IPS DF 4.7 (cell line): ENCODE measurements at regions not wholly inside any gene's neighbourhood (a gene's known extent, or its start where the extent isn't known, plus 50 kb on each side); places are given as distances from the start of the nearest gene placed in this dataset.
"Not testable (repeated sequence)": the region's sequence is repeated elsewhere in the genome, so short reads cannot be mapped to it uniquely, and the experiment has no call there.

Source experiments
- DNase-seq: peaks from one replicate; pipeline ENCODE4 v3.0.0-alpha.2; 2013; ENCODE audit warnings: low spot score; ENCODE audit errors: extremely low read depth

DNA sequence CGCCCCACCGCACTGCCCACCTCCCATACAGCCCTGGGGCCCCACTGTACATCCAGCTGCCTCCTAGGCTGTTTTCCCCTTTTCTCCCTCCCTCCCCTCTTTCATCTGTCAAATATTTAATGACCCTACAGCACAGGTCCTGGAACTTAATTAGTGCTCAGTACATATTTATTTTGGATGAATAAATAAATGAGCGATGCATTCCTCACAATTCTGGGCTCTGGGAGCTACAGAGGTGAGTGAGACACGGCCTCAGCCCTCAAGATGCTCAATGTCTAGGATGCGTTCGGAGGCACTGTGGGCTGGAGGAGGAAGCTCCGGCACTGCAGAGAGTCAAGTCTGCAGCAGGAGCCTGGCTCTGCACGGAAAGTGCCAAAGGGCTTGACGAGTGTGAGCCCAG, 175.0 kb downstream of the FAM43A start:
- DNase-seq: no peak

DNA sequence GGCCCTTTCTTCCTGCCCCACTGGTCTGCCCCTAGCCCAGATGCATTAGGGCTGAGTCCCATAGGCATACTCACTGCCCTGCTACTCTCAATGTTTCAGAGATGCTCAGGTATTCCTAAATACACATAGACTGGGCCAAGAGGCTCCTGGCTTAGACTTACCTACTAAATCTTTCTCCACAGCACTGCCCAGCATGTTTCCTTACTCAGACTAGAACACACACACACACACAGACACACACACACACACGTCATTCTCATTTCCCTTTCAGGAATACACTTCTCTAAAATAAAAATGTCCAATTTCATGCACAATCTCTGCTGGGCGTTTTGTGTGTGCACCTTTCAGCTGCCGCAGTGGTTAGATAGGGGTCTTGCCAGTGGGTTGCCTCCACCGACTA, 175.7 kb downstream of the FAM43A start:
- no peak for DNase-seq

DNA sequence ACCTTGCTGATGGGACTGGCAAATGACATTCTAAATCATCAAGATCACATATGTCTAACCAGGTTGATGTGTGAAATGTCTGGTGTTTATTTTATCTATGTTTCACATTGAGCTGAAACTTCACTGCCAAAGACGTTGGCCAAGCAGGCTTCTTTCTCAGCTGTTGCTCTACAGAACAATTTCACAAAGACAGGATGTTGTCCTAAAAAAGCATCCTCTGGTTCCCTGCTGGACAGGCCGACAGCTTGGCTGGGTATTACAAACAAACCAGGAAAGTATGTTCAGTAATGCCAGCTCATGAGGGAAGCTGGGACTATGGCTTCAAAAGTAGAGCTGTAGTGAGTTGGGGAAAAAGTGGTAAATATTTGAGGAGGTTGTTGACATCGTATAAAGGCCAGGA, 179.4 kb downstream of the FAM43A start:
- no peak for DNase-seq

DNA sequence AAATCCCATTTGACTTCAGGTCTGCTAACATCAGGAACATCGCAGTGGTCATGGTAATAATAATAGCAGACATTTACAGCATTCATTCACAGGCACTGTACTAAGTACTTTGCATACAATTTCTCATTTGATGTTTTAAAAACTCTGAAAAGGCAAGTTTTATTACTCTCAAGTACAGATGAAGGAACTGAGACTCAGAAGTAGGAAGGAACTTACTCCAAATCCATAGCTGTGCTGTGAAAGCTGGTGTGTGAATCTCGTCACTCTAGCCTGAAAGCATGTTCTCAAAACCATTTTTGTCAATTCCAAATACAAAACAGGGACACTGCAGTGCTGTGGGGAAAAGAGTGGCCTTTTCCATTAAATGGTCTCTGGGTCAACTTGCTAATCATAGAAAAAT, 179.9 kb downstream of the FAM43A start:
- DNase-seq: no peak

DNA sequence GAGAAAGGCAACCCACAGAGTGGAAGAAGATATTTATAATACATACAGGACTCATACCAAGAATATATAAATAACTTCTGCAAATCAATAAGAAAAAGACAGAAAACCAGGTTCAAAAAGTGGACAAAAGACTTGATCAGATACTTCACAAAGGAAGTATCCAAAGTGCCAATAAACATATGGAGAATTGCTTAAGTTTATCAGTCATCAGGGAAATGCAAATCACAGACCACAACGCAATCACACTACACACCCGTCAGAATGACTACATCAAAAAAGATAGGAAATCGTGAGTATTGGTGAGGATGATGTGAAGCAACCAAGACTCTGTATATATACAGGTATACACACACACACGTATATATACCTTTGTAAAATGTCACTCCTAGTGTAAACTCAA, 180.6 kb downstream of the FAM43A start:
- no peak for DNase-seq

DNA sequence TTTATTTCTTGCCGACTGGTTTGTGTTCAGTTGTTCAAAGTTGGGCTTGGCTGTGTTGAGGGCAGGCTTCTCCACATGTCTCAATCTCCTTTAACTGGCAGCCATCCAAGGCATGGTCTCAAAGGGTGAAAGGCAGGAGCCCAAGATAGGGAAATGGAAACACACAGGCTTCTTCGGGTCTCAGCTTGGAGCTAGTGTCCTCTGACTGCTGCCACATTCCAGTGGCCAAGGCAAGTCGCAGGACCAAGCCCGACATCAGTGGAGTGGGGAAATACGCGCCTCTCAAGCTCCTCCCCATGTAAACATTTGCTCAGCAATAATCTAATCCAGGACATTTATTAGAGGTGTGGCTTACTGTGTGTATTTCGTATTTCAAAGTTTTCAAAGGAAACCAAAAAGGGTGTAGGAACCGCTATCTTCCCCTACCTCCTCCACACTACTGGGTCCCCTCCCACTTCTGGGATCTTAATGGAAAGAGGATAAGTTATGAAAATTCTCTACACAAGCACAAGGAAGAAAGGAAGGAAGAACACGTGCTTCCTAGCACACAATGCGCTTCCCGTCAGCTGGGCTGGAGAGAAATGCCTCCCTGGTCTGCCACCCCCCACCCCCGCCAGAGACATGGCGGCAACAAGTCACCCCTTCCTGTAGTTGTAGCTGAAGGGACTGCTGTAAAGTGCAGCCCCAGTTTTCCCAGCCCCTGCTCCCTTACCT, 181.7 kb downstream of the FAM43A start:
- DNase-seq: no peak

DNA sequence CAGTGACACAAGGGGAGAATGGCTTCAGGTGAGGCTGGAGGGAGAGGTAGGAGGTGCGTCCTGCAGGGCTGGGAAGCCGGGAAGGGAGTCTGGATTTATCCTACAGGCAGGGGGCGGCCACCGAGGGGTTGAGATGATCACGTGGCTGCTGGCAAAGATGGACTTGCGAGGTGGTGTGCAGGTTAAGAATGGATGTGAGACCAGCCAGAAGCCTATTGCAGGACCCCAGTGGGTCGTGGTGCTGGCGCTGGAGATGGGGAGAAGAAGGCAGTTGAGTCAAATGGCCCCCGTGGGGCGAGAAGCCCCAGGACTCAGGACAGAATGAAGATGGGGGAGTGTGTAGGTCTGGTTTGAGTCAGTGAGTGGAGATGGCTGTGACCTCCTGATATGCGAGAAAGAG, 183.1 kb downstream of the FAM43A start:
- DNase-seq: no peak

DNA sequence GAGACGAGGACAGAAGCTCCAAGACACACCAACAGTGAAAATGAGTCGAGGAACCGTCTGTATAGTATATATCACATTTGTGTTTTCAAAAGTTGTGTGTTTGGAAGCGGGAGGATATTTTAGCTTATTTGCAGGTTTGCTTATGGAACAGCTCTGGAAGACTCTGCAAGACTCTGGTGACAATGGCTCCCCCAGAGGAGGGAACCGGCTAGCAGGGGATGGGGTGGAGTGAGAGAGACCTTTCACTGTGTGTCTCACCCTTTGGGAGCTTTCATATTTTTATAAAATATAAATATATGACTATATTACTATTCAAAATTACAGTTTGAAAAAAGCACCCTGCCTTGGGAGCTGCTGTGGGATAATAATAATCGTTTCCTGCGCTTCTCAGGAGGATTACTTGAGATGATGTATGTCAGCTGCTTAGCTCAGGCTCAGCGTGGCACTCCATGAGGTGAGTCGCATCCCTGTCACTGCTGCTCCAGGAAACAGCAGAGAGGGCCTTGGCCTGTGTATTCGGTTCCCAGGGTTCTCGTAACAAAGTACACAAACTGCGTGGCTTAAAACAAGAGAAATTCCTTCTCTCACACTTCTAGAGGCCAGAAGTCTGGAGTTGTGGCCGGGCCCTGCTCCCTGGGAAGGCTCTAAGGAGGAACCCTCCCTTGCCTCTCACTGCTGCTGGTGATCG, 183.9 kb downstream of the FAM43A start:
- no peak for DNase-seq

DNA sequence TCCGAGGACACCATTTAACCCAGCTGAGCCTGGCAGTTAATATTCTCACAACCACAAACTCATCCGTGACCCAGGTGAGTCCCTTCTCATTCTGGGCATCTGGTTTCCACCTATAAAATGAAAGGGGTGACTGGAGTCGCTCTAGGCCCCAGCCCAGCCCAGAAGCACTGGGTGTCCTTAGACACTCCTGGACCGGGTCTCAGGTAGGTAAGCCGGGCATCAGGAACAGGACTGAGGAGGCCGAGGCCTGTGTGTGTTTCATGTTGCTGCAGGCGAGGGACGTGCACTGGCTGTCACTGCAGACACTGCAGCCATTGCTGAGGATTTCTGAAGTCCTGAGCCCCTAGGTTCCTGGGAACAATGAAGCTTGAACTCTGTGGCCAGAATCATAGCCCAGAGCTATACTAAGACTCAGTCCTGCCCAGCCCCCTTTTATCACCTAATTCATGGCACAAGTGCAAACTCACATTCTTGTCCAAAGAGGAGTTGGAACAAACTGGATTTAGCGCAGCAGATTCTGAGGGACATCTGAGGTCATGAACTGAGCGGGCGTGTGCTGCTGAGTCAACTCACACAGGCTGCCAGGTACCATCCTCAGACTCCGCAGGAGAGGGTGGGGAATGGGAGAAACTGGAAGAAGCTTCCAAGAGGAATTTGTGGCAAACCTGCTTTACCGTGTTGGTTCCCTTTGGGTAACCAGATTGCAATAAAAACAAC, 184.9 kb downstream of the FAM43A start:
- DNase-seq: no peak

DNA sequence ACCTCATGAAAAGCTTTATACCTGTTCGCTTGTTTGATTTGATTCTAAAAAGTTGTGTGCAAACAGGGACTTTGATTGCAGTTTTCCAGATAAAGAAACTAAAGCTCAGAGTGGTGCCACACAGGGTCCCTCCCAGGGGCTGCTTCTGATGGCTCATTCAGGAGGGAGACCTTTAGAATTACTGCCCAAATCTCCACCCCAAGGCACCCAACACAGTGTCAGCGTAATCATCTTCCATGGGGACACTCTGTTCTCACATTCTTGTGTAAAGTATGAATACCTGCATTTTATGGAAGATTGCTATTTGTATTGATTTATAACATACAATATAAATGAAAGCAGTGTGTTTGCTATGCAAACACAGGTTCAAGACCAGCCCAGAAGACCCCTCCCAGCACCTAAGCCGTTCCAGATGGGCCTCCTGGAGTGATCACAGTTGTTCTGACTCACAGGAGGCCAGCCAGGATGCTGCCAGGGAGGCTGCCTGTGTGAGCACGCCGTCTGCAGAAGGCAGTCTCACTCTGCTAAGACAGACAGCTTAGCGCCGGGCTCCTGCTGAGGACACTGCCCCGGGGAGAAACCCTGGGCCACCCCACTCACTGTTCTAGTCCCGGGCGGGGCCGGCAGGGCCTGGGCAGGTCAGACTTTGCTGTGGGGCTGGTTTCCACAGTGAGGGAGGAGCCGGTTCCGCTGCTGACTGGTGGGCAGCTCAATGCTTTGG, 185.6 kb downstream of the FAM43A start:
- no peak for DNase-seq

DNA sequence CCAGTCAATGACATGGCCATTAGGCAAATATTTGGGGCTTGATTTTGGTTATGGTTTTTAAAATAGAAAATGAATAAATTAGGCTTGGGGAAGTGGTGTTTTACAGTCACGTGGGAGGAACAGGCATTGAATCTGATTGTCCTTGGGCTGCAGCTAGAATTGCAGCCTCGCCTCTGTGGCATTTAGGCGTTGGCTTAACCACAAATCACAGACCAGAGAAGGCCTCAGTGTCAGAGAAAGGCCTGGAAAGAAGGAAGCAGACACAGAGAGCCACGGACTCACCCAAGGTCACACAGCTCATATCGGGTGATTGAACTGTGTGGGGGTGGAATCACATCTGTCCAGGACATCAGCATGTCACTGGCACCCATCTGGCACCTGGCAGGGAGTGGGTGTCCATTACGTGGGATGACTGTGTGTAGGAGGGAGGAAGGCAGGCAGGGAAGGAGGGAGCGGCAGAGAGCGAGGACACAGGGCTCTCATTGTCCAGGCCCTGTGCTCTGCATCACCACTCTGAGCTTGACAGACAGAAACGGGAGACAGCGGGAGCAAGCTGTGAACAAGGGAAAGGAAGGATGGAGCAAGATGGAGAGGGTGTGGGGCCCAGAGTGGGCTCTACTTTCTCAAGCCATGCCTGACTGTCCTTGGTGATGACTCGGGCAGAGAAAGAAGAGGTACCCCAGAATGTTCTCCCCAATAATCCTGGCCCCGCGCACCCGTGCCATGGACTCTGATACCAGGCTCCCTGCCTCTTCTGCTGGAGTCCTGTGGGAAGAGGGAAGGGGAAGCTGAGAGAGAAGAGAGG, 186.4 kb downstream of the FAM43A start:
- DNase-seq: no peak

DNA sequence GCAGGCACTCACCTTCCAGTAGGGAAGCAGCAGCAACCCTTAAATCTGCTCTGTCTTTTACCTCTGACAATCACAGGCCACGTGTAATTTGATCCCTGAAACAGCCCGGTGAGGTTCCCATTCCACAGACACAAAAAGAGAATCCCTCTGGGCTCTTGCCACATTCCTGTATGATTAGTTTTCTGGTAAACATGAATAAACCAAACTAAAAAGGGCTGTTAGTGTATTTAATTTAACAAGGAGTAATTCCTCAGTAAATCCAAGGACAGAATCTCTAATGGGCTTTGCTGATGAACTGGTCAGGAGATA, 186.9 kb downstream of the FAM43A start:
- peak; percentile 14 for DNase-seq

DNA sequence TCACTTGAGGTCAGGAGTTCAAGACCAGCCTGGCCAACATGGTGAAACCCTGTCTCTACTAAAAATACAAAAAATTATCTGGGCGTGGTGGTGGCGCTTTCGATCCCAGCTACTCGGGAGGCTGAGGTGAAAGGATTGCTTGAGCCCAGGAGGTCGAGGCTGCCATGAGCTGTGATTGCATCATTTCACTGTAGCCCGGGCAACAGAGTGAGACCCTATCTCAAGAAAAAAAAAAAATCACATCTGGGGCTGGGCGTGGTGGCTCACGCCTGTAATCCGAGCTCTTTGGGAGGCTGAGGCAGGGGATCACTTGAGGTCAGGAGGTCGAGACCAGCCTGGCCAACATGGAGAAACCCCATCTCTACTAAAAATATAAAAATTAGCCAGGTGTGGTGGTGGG, 187.8 kb downstream of the FAM43A start:
- not testable (repeated sequence) for DNase-seq

DNA sequence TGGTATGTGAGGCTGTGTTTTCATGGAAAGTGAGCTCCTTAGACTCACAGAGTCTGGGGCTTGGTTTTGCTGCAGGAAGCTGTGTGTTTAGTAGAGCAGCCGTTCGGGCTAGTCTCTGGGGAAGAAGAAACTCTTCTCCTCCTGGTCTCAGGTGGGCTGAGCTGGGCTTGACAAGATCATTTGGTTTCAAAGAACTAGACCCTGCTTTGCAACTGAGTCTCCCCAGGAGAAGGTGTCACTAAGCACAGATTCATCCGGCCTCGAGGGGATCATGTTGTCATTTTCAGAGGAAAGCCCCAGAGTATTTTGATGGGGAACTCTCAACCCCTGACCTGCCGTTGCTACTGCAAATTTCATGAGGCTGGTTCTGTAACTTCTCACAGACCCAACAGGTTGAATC, 188.5 kb downstream of the FAM43A start:
- no peak for DNase-seq

DNA sequence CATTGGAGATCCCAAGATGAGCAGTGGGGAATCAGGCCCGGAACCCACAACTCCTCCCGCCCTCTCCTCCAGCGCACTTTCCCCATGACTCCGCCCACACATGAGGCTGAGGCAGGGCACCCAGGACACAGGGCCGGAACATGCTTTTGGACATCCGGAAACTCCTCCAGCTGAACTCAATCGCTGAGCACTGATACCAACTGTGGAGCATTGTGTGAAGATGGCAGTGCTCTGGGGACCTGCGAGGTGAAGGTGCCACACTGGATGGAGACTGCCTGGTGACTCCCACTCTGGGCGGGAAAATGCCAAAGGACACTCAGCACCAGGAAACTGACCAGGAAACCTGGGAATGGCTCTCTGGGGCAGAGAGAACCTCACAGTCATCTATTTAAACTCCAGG, 189.1 kb downstream of the FAM43A start:
- no peak for DNase-seq

DNA sequence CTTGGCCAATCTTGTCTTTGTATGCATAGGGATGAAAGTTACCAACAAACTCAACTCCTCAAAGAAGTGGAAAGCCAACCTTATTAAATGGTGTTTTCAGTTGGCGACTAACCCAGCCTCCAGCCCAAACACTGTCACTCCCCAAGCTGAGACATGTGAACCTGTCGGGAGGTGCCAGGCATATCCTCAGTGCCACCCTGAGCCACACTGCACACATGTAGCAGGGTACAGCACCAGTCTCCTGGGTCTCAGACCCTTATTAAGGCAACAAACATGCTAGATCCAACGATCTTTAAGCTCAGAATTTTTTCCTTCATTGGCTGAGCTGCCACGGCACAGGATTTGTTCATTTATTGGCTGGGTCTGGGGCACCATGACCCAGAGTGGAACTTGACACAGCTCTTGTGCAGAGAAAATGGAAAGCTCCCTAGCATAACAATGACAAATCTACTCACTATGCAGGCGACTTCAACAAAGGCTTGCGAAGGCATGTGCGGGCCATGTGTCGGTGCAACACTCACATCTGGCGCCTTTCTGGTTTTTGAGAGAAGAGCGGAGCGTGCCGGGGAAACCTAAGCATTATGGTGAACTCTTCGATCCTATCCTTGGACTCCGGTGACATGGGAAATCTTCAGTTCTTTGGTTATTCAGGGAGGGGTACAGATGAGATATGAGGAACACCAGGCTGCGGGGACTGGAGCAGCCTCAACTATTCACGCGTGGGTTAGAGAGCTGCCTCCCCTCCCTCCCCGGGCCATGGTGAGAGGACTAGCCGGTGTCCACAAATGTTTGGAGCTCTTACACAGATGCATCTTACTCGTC, 190.1 kb downstream of the FAM43A start:
- DNase-seq: no peak

DNA sequence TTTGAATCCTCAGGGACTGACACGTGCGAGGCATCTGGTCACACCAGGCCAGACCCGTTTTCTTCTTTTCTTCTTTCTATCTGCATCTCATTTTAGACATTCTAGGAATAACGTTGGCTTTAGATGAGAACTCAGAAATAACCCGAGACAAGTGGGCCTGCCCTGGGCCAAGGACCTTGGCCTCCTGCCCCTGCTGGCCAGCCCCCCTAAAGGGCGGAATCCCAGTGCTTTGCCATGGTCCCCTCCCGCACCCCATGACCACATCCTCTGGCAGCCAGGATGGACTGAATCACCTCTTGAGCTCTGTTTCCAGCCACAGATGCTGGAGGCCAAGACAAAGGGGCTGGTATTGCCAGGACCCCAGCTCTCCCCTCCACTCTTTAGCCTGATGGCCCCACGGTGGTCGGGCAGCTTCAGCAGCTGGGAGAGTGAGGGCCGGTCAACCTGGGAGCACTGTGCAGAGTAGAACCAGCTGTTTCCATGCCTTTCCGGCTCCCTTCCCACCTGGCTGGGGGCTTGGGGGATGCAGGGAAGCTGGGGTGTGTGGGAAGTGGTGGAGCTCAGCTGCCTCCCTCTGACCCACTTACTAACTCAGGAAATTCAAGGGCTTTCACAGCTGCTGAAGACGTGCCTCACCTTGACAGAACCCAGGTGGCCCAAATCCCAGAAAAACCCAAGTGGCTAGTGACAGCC, 190.9 kb downstream of the FAM43A start:
- no peak for DNase-seq

DNA sequence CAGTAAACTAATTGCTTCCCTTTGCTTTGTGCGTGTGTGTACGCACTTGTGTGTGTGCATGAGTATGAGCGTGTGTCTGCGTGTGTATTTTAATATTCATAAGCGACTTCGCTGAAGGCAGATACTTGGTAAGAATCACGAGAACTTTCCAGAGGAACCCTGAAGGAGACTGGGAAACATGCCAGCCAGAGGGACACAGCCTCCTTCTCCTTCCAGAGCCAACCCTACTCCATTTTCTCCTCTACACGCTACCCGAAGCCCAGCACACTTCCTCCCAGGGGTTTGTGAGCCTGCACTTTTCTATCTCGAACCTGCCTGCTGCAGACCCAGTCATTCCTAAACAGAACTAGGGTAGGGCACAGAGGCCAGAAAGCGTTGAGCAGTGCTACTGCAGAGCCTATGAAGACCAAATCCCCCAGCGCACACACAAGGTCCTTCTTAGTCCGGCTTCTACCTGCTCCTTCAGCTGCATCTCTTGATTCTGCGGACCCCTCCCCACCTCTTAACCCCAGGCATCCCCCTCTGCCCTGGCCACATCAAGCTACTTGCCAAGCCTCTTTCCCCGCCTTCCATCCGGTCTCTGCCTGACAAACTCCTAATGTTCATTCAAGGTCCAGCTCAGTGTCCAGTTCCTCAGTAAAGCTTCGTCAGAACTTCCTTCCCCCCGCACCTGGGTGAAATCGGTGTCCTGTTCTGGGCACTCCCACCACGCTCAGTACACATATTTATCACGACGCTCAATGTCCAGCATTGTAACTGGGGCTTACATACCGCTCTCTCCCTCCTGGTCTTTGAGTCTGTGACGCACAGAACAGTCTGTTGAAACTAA, 191.8 kb downstream of the FAM43A start:
- DNase-seq: no peak
